Tibial artery (tissue), 4 donors: ENCODE measurements at regions not wholly inside any gene's neighbourhood (a gene's known extent, or its start where the extent isn't known, plus 50 kb on each side); places are given as distances from the start of the nearest gene placed in this dataset.

Source experiments
- DNase-seq, 2 donors: peaks; one replicate each; pipeline ENCODE4 v3.0.0-alpha.2; 2019
- H3K27ac ChIP-seq, 2 donors: fragments of 200-600 bp; sonication (generic) in 1 of 2; 1 replicate in 1 of 2; 2 replicates in 1 of 2; pipeline ENCODE4 v1.5.1; 2018 to 2019; ENCODE audit warnings: mild to moderate bottlenecking in 1 of 2
- H3K27me3 ChIP-seq, 2 donors: fragments of 200-600 bp; sonication (generic) in 1 of 2; one replicate each; pipeline versions ENCODE4 v1.5.1 to v1.6.0; 2016 to 2019
- H3K36me3 ChIP-seq, 3 donors: fragments of 200-600 bp; sonication (generic) in 2 of 3; one replicate each; pipeline ENCODE4 v1.5.1; 2016 to 2019; ENCODE audit warnings: mild to moderate bottlenecking in 2 of 3
- H3K4me1 ChIP-seq, 4 donors: fragments of 200-600 bp; sonication (generic) in 2 of 4; 1 replicate in 3 of 4; 2 replicates in 1 of 4; pipeline ENCODE4 v1.5.1; 2016 to 2019
- H3K4me3 ChIP-seq, 2 donors: fragments of 200-600 bp; sonication (generic) in 1 of 2; 1 replicate in 1 of 2; 2 replicates in 1 of 2; pipeline ENCODE4 v1.5.1; 2018 to 2019; ENCODE audit warnings: mild to moderate bottlenecking in 2 of 2
- H3K9me3 ChIP-seq, 3 donors: fragments of 200-600 bp; sonication (generic) in 1 of 3; one replicate each; pipeline ENCODE4 v1.5.1; 2016 to 2019
- intact Hi-C: fragments of 100-400 bp; cut with DNase I; formaldehyde crosslinking; loops from one replicate; pipeline ENCODE4 v1.15.0; 2023; ENCODE audit warnings: low total_unique reads
- TF ChIP-seq, protein P1 (sequence below), 2 experiments: fragments of 200-600 bp in 1 of 2; fragments of 450-650 bp in 1 of 2; IDR thresholded peaks; one replicate each; pipeline ENCODE4 v1.5.1; 2017 to 2019; ENCODE audit warnings: antibody characterized with exemption in 2 of 2, mild to moderate bottlenecking in 1 of 2, moderate library complexity in 1 of 2

DNA sequence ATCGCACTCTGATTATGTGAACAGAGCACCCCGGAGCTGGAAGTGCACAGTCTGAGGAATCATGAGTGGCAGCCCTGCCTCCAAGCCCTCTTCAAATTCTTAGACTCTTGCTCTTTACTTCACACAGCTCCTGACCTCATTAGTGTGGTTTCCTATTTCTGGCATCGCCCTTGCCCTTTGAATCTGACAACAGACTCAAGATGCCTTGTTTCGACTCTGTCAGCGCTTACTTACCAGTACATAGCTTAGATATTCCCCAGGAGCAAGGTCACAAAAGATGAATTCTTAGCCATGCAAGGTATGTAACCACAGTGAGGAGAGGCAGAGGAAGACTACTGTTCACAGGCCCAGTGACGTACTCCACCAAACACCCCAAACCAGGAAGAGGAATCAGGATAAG is 167.2 kb downstream of the KDR start:
- intact Hi-C loops = no loop called here
- H3K27ac ChIP-seq = no peak overlapping the region
- TF ChIP-seq, protein P1, sequence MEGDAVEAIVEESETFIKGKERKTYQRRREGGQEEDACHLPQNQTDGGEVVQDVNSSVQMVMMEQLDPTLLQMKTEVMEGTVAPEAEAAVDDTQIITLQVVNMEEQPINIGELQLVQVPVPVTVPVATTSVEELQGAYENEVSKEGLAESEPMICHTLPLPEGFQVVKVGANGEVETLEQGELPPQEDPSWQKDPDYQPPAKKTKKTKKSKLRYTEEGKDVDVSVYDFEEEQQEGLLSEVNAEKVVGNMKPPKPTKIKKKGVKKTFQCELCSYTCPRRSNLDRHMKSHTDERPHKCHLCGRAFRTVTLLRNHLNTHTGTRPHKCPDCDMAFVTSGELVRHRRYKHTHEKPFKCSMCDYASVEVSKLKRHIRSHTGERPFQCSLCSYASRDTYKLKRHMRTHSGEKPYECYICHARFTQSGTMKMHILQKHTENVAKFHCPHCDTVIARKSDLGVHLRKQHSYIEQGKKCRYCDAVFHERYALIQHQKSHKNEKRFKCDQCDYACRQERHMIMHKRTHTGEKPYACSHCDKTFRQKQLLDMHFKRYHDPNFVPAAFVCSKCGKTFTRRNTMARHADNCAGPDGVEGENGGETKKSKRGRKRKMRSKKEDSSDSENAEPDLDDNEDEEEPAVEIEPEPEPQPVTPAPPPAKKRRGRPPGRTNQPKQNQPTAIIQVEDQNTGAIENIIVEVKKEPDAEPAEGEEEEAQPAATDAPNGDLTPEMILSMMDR (IDR thresholded peaks at IDR 0.05) = no peak
- no peak for DNase-seq
- peaks cover 0 to 10% (median 3%) of the 10 kb centered on the region in 4 donors for H3K4me1 ChIP-seq
- no peaks in the 10 kb centered on the region for H3K36me3 ChIP-seq
- no peak overlapping the region for H3K4me3 ChIP-seq
- no peaks in the 10 kb centered on the region for H3K27me3 ChIP-seq
- no peaks in the 10 kb centered on the region for H3K9me3 ChIP-seq

DNA sequence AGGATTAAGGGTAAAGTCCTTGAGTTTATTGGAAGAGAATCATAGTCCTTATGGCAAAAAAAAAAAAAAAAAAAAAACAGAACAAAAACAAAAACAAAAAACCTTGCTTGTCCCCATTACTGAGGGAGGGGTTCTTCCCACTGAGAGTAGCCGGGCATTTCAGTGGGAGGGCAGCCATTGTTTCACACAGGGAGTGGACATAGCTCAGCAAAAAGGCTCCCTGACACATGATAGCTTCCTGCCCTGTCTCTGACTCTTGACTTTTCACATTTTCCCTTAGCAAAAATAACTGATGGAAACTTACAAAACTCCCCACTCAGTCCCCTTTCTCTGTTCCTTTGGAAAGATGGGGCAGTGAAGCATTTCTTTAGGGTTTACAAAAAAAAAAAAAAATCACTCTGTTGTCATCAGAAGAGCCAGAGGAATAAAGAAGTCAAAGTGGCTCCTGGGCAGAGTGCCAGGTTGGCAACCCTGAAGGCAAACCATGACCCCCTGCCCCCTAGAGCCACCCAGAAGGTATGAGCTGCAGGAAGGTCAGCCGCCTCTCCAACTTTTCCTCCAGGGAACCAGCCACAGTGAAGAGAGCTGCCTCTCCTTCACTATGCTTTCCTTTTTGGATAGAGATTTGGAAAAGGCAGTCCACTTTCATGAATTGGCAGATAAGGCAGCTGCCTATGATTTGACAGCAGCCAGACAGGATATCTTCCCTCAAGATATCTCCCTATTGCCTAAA is 170.6 kb downstream of the KDR start:
- intact Hi-C loops = no loop called here
- Histone ChIP-seq H3K27me3 (no peaks in the 10 kb centered on the region), H3K4me1 (peaks cover 0 to 10% (median 3%) of the 10 kb centered on the region in 4 donors), H3K36me3 (no peaks in the 10 kb centered on the region), H3K4me3 (no peak overlapping the region), H3K9me3 (no peaks in the 10 kb centered on the region), H3K27ac (no peak overlapping the region)
- TF ChIP-seq, protein P1 (IDR thresholded peaks at IDR 0.05) = no peak
- DNase-seq = no peak

DNA sequence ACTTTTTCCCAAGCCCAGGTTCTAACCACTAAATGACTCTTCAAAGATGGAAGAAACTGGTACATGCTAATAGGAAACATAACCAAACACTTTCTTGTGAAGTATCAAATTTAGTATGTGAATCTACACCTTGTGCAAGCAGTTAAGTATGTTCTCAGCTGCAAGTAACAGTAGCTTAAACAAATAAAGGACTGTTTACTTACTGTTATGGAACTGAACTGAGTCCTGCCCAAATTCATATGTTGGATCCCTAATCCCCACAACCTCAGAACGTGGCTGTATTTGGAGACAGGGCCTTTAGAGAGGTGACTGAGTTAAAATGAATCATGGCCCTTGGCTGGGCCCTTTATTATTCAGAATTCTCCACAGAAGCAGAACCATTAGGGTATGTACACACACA is 178.7 kb downstream of the KDR start:
- H3K36me3 ChIP-seq = no peaks in the 10 kb centered on the region

DNA sequence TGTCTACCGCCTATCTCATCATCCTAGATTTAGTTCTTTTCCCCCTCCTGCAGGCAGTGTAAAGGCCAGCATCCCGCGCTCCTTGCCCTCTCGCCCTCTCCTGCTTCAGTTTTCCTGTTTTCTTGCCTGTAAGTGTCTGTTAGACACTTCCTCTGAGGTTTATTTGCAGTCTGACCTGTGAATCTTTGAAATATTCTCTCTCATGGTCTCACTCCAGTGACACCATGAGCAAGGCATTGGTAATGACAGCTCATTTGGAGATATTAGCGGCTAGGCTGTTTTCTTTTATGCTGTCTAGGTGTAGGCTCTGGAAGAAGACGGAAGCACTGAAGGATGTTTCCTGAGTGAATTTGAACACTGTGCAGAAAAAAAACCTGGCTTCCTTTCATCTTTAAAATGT is 179.6 kb downstream of the KDR start:
- no peaks in the 10 kb centered on the region for H3K9me3 ChIP-seq
- no peak overlapping the region for H3K4me3 ChIP-seq
- no peaks in the 10 kb centered on the region for H3K4me1 ChIP-seq
- TF ChIP-seq, protein P1 (IDR thresholded peaks at IDR 0.05) = no peak
- no peaks in the 10 kb centered on the region for H3K27me3 ChIP-seq
- H3K36me3 ChIP-seq = no peaks in the 10 kb centered on the region
- no peak overlapping the region for H3K27ac ChIP-seq
- intact Hi-C loops = no loop called here
- no peak for DNase-seq

More for the DNA sequence above, 178.7 kb downstream of the KDR start:
- no peak for DNase-seq
- H3K4me3 ChIP-seq = no peak overlapping the region
- TF ChIP-seq, protein P1 (IDR thresholded peaks at IDR 0.05) = no peak
- H3K27ac ChIP-seq = no peak overlapping the region
- H3K4me1 ChIP-seq = no peaks in the 10 kb centered on the region
- H3K9me3 ChIP-seq = no peaks in the 10 kb centered on the region
- intact Hi-C loops = no loop called here
- H3K27me3 ChIP-seq = no peaks in the 10 kb centered on the region

DNA sequence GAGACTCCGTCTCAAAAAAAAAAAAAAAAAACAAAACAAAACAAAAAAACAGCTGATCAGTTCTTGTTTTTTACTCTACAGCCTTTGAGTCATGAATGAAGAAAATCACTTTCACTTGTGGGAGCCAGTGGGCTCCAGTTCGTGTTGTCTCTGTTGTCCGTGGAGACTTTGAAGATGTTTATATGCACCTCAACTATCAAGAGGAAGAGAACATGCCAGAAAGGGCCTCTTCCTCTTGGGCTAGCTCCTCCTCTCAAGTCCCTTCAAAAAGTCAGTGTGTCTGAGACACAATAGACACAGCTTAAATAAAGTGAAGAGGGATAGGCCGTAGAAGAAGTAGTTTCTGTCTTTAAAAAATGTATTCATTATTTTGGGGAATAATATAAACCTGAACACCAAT is 182.7 kb downstream of the KDR start:
- H3K4me3 ChIP-seq = no peak overlapping the region
- no peaks in the 10 kb centered on the region for H3K4me1 ChIP-seq
- H3K27ac ChIP-seq = no peak overlapping the region
- H3K36me3 ChIP-seq = no peaks in the 10 kb centered on the region
- TF ChIP-seq, protein P1 (IDR thresholded peaks at IDR 0.05) = no peak
- DNase-seq = no peak
- H3K27me3 ChIP-seq = no peaks in the 10 kb centered on the region
- no peaks in the 10 kb centered on the region for H3K9me3 ChIP-seq
- intact Hi-C loops = no loop called here
